ENCODE measurements at regions not wholly inside any gene's neighbourhood (a gene's known extent, or its start where the extent isn't known, plus 50 kb on each side); places are given as distances from the start of the nearest gene placed in this dataset.

DNA sequence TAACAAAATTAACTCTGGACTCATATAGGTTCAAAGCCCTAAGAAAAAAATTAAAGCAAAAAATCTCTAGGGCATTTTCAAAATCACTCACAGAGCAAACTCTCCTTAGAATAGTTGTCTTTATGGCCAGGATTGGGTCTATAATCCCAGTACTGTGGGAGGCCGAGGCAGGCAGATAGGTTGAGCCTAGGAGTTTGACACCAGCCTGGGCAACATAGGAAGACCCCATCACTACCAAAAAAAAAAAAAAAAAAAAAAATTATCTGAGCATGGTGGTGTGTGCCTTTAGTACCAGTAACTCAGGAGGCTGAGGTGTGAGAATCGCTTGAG, 378.1 kb upstream of the TGFBR2 start:
- Histone ChIP-seq H3K27me3 (no peaks in the 10 kb centered on the region), H3K4me1 (peaks cover 0 to 48% (median 18%) of the 10 kb centered on the region in 4 donors), H3K4me3 (no peak overlapping the region), H3K9me3 (no peaks in the 10 kb centered on the region), H3K27ac (peak overlapping the region; percentile 3 to 49 (median 20)), H3K36me3 (no peaks in the 10 kb centered on the region)
- DNase-seq (no peak), ATAC-seq (no peak)
- TF ChIP-seq POLR2A (IDR thresholded peaks at IDR 0.05) = no peak
- 100% methylated on average over 1 of the region's 2 CpGs for WGBS (ENCODE audit: insufficient coverage, low coverage, low lambda C conversion rate, missing lambda C conversion rate)
- intact Hi-C loops (cut with DNase I) = no loop called here

DNA sequence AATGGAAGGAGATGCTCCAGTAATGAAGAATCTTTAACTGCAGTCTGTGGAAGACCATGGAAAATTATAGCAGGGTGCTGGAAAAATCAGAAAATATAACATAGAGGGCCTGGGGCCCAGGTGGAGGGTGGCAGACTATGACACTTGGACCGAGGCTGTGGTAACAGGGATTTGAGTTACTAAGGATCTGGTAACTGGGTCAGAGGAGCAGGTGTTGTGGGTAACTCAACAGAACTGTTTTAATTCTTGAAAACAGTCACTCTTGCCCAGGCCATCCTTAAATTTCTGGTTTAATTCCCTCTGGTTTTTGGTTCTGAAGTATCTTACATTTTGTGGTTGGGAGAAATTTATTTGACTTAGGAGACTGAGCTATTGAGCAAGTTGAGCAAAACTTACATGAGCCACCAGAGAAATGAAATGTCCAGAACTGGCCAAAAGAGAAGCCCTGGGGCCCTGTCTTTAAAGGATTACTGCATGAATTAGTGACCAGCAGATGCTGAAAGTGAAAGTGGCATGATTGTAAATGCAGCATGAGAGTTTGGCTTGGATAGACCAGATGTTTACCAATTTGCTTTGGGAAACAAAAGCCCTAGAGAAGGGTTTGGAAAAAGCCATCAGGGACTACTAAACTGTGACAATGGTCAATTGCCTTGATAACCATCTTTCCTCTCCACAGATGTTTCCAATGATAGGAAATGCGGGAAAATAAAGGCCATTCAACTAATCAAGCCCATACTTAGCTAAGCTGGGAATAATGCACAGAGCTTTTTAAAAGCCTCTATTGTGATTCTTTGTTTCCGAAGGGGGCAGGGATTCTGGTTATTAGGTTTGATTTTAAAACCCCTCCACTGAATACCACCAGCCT, 374.9 kb upstream of the TGFBR2 start:
- no peaks in the 10 kb centered on the region for H3K27me3 ChIP-seq
- peaks cover 0 to 75% (median 23%) of the 10 kb centered on the region in 4 donors for H3K4me1 ChIP-seq
- no peak overlapping the region for H3K4me3 ChIP-seq
- peak overlapping the region; percentile 49 to 81 (median 57) for H3K27ac ChIP-seq
- 90% methylated on average over 3 of the region's 3 CpGs for WGBS (ENCODE audit: insufficient coverage, low coverage, low lambda C conversion rate, missing lambda C conversion rate)
- H3K36me3 ChIP-seq = no peaks in the 10 kb centered on the region
- peak; percentile 64 to 75 (median 69) for ATAC-seq
- no peak for DNase-seq
- H3K9me3 ChIP-seq = no peaks in the 10 kb centered on the region
- TF ChIP-seq POLR2A (IDR thresholded peaks at IDR 0.05) = no peak
- TF ChIP-seq CTCF (IDR thresholded peaks at IDR 0.05) = no peak
- intact Hi-C loops (cut with DNase I) = no loop called here

DNA sequence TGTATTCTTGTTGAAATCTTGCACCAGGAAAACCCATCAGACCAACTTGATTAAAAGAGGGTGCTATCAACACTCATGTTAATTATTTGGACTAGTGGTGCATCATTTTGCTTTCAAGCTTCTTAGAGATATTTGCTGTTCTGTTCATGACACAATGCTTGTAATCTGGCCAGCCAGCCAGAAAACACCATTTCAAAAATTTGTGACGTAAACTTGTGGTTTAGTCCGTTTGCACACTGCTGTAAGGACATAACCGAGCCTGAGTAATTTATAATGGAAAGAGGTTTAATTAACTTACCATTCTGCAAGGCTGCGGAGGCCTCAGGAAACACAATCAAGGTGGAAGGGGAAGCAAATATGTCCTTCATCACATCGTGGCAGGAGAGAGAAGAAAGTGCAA, 374.3 kb upstream of the TGFBR2 start:
- H3K27ac ChIP-seq = peak overlapping the region; percentile 49 to 81 (median 57)

DNA sequence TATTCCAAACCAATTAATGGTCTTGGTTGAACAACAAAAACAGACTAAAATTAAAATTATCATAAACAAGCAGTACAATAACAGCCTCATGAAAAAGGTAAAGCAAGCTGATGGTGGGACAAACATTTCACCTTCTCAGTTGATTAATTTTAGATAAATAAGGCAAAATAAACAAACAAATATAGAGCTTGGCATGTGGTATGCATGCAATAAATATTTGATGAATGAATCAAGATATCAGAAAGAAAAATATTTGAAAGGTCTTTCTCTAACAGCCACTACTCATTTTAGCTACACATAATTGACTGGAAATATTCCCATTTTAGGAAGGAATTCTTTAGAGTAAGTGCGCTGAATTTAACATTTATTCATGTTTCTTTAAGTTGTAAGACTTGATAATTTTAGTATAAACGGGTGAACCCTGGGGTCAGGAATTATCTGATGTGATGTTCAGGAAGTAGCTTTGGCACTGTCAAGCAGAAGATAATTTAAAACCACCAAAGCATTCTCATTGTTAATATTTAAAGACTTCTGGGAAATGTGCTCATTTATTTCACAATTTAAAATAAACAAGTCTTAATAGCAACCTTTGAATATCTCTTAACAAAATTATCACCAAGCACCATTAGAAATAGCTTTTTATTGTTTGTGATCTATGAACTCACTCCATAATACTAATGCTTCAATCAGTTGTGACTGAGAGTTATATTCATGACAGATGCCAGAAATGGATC, 372.3 kb upstream of the TGFBR2 start:
- Histone ChIP-seq H3K9me3 (no peaks in the 10 kb centered on the region), H3K27ac (peak overlapping the region; percentile 51 to 81 (median 57)), H3K36me3 (no peaks in the 10 kb centered on the region), H3K4me1 (peaks cover 0 to 53% (median 11%) of the 10 kb centered on the region in 4 donors), H3K27me3 (no peaks in the 10 kb centered on the region), H3K4me3 (no peak overlapping the region)
- ATAC-seq (peak; percentile 69 to 89 (median 74)), DNase-seq (no peak)
- intact Hi-C loops (cut with DNase I) = no loop called here
- TF ChIP-seq CTCF (IDR thresholded peaks at IDR 0.05) (no peak), POLR2A (IDR thresholded peaks at IDR 0.05) (no peak)
- WGBS (ENCODE audit: insufficient coverage, low coverage, low lambda C conversion rate, missing lambda C conversion rate) = 20% methylated on average over 2 of the region's 2 CpGs

More for the DNA sequence above, 374.3 kb upstream of the TGFBR2 start:
- no peak for TF ChIP-seq CTCF (IDR thresholded peaks at IDR 0.05)
- no peak for TF ChIP-seq POLR2A (IDR thresholded peaks at IDR 0.05)
- DNase-seq = no peak
- intact Hi-C loops (cut with DNase I) = no loop called here
- no peaks in the 10 kb centered on the region for H3K9me3 ChIP-seq
- no peak overlapping the region for H3K4me3 ChIP-seq
- ATAC-seq = peak in 2 of 4 donors; percentile 30 to 36
- WGBS (ENCODE audit: insufficient coverage, low coverage, low lambda C conversion rate, missing lambda C conversion rate) = 62% methylated on average over 5 of the region's 5 CpGs
- no peaks in the 10 kb centered on the region for H3K36me3 ChIP-seq
- H3K4me1 ChIP-seq = peaks cover 0 to 72% (median 19%) of the 10 kb centered on the region in 4 donors
- H3K27me3 ChIP-seq = no peaks in the 10 kb centered on the region

- no peaks in the 10 kb centered on the region for H3K27me3 ChIP-seq
- peak overlapping the region in 1 of 3 donors; percentile 81 for H3K27ac ChIP-seq
- TF ChIP-seq CTCF (IDR thresholded peaks at IDR 0.05) (no peak), POLR2A (IDR thresholded peaks at IDR 0.05) (no peak)
- ATAC-seq (no peak), DNase-seq (no peak)
- intact Hi-C loops (cut with DNase I) = no loop called here
- no peaks in the 10 kb centered on the region for H3K36me3 ChIP-seq
- WGBS (ENCODE audit: insufficient coverage, low coverage, low lambda C conversion rate, missing lambda C conversion rate) = 82% methylated on average over 3 of the region's 3 CpGs
- no peak overlapping the region for H3K4me3 ChIP-seq
- H3K9me3 ChIP-seq = no peaks in the 10 kb centered on the region
- H3K4me1 ChIP-seq = peaks cover 0 to 64% (median 19%) of the 10 kb centered on the region in 4 donors
These were observed 370.4 kb upstream of the TGFBR2 start for GRCh38 chr3:30236011-30236410.
